GM21447 (cell line): ENCODE measurements at regions not wholly inside any gene's neighbourhood (a gene's known extent, or its start where the extent isn't known, plus 50 kb on each side); places are given as distances from the start of the nearest gene placed in this dataset.

ENCODE experiments used
- ATAC-seq: cut with Tn5 transposase; IDR thresholded peaks from one replicate; pipeline ENCODE4 v1.9.1; 2021; ENCODE audit not compliant: unreplicated experiment

DNA sequence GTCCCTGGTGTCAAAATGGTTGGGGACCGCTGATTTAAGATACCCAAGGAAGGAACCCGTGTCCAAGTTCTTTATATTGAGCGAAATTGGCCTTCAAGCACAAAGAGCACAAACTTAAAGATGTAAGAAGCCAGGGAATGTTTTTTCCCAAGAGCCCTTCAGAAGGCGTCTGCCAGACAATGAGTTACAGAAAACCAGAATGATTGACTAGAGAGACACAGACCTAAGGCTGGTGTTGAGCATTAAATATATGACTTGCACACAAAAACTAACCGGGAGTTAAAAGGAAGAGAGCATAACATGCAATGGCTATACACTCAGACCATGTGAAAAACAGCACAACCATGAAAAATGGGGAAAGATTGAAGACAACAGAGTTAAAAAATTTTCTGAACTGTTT, 157.5 kb upstream of the FAM9B start:
- no peak for ATAC-seq

DNA sequence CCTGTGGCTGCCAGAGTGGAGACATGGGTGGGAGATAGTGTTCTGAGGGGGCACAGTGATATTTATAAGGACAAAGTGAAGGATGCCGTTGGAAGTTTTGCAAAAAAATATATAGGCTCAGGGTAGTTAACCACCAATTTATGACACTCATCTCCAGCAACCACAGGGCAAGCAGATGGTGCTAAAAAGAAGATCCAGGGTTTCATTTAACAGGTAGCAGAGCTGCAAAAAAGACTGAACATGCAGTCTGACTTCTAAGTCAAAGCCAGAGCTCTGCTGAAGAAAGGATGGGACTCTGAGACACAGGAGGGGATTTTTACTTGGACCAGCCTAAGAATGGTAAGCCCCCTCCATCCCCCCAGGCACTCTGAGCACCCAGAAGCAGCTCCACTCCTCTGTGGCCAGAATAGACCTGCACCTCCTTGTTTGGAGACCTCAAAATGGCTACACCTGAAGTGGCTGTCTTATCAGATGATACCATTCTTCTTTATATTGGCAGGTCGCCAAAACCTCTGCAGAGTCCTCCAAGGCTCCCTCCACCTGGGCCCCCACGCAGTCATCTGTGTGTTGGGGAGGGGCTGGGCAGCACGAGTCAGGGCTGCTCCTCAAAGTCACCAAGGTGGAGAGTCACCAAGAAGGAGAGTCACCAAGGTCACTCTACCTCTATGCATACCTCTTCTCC, 161.4 kb upstream of the FAM9B start:
- ATAC-seq: no peak

DNA sequence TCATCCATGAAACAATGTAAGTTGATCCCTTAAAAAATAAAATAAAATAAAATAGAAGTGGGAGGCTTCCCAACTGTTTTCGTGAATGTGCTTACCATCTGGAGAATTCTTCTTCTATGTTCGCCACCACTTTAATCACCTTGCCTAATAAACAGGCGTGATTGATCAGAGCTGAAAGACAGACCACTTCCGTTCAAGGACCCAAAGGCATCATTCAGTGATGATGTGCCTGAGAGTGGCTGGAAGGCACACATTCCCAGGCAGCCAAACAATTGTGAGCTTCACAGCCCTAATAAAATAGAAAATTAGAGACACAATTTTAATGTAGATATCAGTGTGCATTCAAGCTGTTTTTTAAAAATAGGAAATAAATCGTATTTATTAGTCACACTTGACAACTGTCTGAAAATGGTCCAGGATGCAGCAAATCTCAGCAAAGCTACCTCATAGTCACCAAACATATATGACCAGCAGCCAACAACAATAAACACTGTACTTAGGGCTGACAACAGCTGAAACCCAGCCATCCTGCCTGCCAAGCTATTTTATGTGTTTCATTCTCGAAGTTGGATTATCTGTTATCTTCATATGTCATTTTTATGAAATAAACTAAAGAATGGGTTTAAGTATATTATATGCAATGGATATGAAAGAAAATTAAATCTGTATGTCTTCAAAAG, 163.2 kb upstream of the FAM9B start:
- ATAC-seq: no peak

DNA sequence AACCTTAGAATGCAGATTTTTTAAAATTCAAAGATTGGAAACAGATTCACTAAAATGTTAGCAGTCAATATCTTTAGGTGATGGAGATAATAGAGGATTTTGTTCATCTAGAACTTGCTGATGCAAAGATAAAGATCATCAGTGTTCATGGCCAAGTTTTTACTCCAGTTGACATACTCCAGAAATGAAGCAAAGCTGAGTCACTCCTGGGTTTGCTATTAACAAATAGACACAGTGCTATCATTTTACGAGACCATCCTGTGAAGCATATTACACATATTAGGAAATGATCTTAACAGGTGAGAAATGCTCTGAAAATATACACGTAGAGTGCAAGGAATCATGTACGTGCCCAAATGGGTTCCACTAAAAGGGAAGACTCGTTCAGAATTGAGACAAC, 170.6 kb upstream of the FAM9B start:
- no peak for ATAC-seq

DNA sequence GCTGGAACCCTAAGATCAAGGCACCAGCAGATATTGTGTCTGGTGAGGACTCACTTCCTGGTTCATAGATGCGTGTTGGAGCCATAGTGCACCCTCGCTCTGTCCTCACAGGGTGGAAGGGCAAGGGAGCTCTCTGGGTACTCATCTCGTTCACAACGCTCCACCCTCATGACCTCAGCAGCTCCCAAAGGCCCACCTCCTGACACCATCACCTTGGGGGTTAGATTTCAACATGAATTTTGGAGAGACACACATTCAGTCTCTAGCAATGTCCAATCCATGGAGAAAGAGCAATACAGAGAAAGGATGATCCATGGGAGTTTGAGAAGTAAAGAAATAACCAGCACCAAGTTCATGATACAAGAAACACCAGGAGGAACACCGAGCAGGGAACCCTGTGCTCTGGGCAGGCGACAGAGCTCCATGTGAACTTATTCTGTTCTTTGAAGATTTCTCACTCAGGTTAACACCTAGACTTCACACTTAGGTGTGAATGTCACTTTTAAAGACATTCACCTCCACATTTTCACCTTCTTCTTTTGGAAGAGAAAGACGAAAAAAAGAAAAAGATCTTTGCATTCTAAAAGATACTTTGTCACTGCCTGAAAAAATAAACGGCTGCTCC, 171.8 kb upstream of the FAM9B start:
- ATAC-seq: no peak

DNA sequence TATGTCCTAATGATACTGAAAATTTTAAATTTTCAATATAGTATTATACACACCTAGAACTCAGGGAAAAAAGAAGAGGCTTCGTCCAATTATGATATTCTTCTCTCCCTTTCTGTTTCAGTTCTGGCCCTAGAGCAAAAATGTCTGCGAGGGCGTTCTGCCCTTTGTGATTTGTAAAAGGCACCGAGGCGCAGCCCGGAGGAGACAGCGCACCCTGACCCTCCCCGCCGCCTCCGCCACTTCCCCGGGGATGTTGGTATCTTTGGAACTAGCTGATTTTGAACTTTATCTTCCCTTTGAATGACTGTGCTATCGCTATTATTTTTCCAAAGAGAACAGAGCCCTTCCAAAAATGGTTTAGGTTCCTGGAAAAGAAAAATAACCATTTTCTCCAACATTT, 173.2 kb upstream of the FAM9B start:
- no peak for ATAC-seq

DNA sequence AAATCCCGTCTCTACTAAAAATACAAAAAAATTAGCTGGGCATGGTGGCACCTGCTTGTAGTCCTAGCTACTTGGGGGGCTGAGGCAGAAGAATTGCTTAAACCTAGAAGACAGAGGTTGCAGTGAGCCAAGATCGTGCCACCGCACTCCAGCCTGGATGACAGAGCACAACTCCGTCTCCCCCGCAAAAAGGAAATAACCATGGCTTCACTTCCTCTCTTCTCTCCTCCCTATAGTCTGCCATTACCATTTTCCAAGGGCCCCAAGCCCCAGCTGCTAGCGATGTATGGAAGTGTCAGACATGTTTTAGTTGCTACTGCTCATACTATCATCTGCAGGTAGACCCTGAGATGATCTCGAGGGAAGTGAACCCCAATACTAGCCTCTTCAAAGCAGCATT, 177.3 kb upstream of the FAM9B start:
- ATAC-seq: no peak

DNA sequence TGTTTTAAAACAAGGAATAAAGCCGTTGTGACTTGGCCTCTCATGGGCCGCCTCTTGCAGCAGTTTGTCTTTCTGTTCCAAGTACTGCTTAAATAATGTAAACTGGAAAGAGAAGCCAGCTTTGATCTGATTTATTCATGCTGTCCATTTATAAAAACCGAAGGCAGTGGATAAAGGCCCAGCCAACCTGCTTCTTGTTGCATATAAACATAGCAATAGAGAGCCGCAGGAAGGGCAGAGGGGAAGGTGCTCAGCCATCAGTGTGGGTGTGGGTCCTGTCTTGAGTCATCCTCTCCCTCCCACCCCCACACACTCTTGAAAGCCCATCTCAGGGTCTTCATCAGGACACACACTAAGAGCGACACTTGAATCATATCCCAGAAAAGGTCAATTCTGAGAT, 187.9 kb upstream of the FAM9B start:
- ATAC-seq: no peak

DNA sequence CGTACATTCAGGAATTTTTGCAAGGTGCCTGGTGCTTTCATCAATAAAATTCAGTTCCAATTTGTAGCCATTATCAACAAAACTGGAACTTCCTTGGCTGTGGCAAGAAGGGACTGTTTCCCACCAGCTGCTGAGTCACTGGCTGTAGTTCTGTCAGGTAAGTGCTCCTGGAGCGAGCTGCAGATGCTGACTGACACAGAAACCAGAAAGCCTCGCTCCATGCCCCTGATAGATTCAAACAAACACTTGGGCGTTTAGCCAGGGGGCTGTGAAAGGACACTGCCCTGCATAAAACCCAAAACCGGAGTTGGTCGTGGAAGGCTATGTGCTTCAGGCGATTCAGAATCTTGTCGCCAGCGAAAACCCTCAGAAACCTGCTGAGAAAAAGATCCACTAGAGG, 188.4 kb upstream of the FAM9B start:
- no peak for ATAC-seq

DNA sequence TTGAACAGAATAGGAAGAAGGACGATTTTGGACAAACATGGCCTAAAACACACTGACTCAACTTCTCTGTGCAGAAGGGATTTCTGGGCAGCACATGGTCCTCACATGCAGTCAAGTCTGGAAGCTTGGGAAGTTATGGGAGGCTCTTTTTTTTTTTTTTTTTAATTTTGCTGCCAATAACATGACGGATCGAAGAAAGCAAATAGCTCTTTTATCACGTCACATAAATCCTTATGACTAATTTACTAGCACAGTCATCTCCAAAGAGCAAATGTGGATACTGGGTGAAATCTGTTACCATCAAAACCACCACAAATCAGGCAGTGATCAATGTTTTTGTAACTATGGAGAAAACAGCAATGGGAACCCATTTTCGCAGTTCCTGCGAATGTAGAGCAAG, 193.3 kb upstream of the FAM9B start:
- ATAC-seq: no peak

DNA sequence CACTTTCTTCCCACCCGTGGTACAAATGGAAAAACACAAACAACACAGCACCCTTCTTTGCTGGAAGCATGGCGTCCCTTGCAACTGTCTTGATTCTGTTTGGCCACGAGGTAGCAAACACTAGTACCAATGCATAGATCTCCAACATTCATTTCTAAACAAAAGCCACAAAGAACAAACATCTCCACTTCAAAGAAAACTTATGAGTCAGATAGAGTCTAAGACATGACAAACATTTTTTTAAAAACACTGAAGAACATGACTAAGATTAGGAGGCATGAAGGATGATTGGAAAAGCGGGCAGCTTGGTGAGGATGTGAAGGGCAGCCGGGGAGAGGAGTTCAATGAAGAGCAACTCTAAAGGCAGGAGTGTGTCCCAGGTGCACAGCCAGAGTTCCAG, 197.6 kb upstream of the FAM9B start:
- ATAC-seq: no peak

DNA sequence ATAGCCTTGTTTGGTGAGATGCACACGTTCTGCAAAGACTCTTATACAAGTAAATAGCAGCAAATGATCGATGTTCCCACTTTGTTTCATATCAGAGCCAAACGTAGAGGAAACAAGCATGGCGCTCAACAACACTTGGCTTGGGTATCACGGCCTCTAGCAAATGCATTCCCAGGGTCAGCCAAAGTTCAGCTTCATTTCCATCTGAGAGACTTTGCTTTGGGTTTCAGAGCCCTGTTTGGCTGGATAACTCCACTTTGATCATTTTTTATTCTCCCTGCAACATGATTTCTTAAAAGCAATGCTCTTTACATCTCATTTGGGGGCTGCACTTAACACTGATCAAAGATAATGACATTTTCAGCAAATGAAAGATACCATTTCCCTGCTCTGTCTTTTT, 199.2 kb upstream of the FAM9B start:
- no peak for ATAC-seq

DNA sequence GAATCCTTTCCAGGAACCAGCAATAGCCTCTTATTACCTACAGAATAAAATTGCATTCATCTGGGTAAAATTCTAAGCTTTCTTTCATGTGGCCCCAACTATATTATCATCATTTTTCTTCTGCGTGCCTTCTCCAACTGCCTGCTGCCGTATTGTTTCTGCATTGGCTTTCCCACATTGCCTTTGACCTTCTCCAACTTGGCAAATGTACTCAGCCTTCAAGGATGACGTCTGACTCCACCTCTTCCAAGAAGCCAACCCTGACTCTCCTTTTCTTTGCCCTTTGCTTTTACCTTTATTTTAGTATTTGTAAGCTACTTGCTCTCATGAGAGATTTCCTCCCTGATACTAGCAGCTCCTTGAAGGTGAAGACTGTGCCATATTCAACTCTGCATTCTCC, 200.4 kb upstream of the FAM9B start:
- ATAC-seq: no peak

DNA sequence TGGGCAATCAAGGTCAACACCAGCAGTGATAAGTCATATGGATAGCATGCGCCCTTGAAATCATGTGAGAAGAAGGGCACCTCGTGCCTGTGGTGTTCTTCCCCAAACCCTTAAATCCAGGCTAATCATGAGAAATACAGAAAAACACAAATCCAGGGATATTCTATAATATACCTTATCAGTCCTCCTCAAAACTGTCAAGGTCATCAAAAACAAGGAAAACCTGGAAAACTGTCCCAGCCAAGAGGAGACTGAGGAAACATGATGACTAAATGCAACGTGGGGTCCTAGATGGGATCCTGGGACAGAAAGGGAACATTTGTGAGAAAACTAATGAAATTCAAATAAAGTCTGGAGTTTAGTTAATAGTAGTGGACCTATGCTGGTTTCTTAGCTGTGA, 201.8 kb upstream of the FAM9B start:
- ATAC-seq: no peak

DNA sequence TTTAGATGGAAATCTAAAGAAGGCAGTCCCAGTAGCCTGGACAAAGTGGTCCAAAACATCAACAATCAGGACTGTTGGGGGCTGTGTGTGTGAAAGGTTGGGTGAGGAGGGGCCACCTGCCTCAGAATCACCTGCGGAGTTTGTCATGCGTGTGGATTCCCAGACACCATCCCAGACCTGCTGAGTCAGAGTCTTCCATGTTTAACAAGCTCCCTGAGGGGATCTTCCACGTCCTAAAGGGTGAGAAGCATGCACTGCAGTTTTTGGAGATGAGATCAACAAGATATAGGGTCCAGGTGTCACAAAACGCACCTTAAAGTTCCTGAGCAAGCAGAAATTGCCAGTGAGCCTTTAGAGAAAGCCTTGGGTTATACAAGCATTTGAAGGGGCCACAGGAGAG, 207.0 kb upstream of the FAM9B start:
- ATAC-seq: no peak

DNA sequence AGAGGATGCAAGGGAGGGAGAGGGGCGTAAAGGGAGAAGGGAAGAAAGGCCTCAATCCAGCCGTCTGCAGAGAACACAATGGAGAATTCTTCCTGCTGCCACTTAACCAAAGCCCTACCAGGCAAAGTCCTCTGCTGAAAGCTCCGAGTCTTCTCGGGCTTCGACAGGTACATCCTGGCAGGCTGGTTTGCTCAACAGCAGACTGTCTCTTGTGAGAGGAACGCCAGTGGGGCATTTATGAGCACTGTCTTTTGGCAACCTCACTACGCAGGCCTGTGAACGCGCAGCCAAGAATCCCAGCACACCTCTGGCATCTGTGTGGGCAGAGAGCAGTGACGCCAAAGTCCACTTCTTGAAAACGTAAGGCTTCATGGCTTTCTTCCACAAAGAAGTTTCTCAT, 207.5 kb upstream of the FAM9B start:
- ATAC-seq: no peak

DNA sequence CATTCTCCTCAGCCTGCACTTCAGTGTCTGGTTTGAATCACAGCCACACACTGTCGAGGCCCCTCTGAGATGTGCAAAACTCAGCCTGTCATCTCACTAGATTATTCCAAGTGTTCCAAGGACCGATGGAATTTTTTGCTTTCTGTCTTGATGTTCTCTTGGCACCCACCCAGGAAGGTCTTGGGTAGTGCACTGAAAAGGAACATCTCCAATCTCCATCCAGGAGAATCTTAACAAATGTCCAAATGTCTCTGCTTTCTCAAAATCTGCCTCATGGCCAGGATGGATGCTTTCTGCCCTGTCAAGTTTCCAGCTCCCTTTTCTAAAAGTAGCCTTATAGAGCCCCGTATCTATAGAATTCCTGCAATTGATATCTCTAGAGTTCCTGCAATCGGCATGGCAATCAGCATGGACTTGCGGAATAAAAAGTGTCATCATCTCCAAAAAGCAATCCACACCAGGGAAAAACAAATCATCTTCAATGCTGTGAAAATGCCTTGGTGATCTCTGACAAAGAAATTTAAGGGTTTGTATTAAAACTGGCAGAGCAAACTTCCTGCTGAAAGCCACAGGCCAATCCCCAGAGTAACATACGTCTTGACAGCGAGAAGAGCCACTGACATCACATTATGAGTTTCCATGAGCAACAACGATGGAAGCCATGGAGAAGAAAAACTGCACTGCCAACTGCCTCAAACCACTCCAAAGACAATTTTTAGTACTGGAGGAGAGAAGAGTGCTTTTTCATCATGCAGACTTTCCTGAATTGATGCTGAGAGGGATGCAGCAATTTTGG, 215.3 kb upstream of the FAM9B start:
- no peak for ATAC-seq

DNA sequence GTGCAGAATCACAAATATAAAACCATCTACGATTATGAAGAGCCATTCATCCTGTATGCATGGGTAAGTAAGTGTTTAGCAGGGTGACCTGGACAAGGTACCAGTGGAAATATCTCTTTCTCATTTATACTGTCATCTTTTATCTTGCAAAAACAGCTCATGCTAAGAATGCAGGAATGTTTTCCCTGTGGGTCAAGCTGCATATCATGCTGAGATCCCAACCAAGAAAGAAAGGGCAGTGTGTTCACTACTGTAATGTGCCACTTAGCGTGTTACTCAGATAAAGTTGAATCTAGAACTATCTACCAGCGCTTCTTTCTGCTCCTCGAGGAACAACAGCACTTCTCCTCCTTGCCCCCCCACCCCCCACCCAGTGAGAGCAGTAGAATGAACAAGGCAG, 212.7 kb upstream of the TBL1X start:
- ATAC-seq: no peak

DNA sequence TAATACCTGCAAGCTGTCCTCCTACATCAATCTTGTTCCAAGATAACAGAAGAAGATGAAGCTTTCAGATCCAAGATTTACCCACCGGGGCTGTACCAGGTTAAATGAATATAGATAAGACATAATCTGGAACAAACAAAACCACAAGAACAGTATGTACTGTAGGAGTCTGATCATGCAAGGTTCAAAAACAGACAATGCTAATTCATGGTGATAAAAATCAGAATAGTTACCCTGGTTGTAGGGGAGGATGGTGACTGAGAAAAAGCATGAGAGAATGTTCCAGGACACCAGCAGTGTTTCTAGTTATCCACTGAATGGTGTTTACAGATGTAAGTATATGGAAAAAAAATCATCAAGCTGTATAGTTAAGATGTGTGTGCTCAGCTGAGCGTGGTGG, 211.6 kb upstream of the TBL1X start:
- ATAC-seq: no peak

DNA sequence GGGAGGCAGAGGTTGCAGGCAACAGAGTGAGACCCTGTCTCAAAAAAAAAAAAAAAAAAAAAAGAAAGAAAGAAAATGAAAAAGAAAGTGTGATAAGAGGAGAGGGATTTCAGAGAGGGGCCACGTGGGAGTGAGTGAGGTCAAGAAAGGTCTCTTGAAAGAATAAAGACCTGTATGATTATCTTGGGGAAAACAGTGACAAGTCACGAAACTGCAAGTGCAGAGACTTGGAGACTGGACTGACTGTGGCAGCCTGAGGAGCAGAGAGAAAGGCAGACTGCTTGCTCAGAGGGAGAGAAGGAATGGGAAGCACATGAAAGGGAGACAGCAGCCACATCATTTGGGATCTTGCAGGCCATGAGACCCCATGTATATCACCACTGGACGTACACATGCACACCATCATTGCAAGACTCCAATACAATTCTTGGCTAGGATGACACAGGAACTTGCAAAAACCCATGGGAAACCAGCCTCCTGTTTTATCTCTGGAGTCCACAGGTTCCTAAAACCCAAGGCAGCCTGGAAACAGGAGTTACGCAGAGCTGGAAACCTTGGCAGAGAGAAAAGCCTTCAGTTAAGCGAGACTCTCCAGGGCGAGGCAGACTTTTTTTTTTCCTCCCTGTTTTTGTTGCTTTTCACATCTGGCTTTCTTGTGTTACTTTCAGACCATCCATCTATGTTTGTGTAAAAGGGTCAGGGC, 207.0 kb upstream of the TBL1X start:
- no peak for ATAC-seq

DNA sequence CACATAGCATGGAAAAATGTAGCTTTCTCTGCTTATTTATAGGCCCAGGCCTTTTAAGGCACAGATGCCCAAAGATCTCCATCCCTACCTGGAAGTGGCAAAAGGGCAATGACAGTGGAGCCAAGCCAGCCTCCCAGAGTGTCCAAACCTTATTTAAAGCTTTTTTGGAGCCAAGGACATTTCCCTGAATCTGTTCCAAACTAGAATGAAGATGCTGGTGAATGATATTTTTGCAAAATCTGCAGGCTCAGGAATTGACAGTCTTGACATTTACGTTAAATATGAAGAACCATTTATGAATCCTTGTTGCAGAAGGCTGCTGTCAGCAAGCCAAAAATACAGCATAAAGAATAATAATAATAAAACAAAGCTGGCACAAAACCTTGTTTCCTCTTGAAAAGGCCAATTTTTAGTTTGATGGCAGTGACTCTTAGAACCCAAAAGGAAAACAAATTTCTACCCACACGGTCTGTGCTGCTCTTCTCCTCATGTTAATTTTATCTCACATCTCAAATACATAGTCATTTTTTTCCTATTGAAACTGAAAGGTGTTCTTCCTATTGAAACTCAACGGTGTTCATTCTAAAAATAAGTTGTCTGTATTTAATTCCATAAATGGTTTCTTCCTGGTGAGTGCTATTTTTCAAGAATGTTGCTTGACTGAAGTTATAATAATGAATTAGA, 206.3 kb upstream of the TBL1X start:
- no peak for ATAC-seq
